ENCODE measurements at regions not wholly inside any gene's neighbourhood (a gene's known extent, or its start where the extent isn't known, plus 50 kb on each side); places are given as distances from the start of the nearest gene placed in this dataset.

DNA sequence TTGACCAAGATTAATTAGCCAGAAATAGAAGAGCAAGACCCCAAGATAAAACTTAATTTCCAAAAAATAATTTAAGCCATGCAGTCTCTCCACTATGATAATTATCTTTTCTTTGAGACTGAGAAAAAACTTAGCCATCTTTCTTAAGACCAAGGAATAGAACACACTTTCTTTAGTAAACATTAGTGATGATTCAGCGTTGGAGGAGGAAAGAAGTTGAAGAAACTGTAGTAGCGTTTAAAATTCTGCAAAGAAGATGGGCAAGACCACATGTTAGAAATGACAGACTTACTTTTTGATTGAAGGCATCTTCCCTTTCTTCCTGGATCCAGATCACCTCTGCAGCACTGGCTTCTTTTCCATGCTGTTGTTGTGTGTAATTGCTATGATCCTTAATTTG lies 124.8 kb upstream of the RASSF8 start:
- TF ChIP-seq, protein P1, sequence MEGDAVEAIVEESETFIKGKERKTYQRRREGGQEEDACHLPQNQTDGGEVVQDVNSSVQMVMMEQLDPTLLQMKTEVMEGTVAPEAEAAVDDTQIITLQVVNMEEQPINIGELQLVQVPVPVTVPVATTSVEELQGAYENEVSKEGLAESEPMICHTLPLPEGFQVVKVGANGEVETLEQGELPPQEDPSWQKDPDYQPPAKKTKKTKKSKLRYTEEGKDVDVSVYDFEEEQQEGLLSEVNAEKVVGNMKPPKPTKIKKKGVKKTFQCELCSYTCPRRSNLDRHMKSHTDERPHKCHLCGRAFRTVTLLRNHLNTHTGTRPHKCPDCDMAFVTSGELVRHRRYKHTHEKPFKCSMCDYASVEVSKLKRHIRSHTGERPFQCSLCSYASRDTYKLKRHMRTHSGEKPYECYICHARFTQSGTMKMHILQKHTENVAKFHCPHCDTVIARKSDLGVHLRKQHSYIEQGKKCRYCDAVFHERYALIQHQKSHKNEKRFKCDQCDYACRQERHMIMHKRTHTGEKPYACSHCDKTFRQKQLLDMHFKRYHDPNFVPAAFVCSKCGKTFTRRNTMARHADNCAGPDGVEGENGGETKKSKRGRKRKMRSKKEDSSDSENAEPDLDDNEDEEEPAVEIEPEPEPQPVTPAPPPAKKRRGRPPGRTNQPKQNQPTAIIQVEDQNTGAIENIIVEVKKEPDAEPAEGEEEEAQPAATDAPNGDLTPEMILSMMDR (IDR thresholded peaks at IDR 0.05; ENCODE audit: low read depth, low read length): no peak
- TF ChIP-seq POLR2A (IDR thresholded peaks at IDR 0.05; ENCODE audit: extremely low read depth, insufficient read length) (no peak), MYC (IDR thresholded peaks at IDR 0.05; ENCODE audit: low read depth, low read length) (no peak)
- TF ChIP-seq, protein P2, sequence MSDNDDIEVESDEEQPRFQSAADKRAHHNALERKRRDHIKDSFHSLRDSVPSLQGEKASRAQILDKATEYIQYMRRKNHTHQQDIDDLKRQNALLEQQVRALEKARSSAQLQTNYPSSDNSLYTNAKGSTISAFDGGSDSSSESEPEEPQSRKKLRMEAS (IDR thresholded peaks at IDR 0.05; ENCODE audit: low read depth, low read length): no peak
